GM12891 (cell line): ENCODE measurements at regions not wholly inside any gene's neighbourhood (a gene's known extent, or its start where the extent isn't known, plus 50 kb on each side); places are given as distances from the start of the nearest gene placed in this dataset.

ENCODE experiments used
- DNase-seq: peaks from one replicate; pipeline ENCODE4 v3.0.0; 2011; ENCODE audit warnings: low spot score; ENCODE audit not compliant: insufficient read length
- FAIRE-seq: peaks from 2 replicates; lab custom pipeline; 2011; peaks lifted over from hg19 to GRCh38; lab: Jason Lieb, UNC
- PAX5 ChIP-seq: IDR thresholded peaks from 2 replicates; pipeline ENCODE4 v1.6.1; 2011; ENCODE audit warnings: low read length, moderate library complexity, mild to moderate bottlenecking; ENCODE audit not compliant: insufficient read depth, severe bottlenecking
- POLR2A ChIP-seq: IDR thresholded peaks from 2 replicates; pipeline ENCODE4 v1.6.1; 2011; ENCODE audit warnings: low read depth, low read length, control low read depth
- POLR2AphosphoS5 ChIP-seq: IDR thresholded peaks from 2 replicates; pipeline ENCODE4 v1.6.1; 2011; ENCODE audit warnings: low read depth, low read length, control low read depth
- POU2F2 ChIP-seq: IDR thresholded peaks from 2 replicates; pipeline ENCODE4 v1.6.1; 2011; ENCODE audit warnings: low read depth, mild to moderate bottlenecking, control low read depth, low read length, moderate library complexity
- SPI1 ChIP-seq: IDR thresholded peaks from 2 replicates; pipeline ENCODE4 v1.6.1; 2011; ENCODE audit warnings: low read depth, low read length, control low read depth
- TAF1 ChIP-seq: IDR thresholded peaks from 2 replicates; pipeline ENCODE4 v1.6.1; 2011; ENCODE audit warnings: low read depth, low read length, control low read depth

- no peak for TF ChIP-seq POU2F2
- 0 out of 2 replicates have a peak, but pooled peaks have one; percentile 9 for TF ChIP-seq SPI1
- FAIRE-seq (no peak), DNase-seq (no peak)
Observed at GRCh38 chr3:150097588-150097890, 126.8 kb upstream of the PFN2 start.

GRCh38 chr3:150096700-150097587, 126.2 kb upstream of the PFN2 start:
- no peak for FAIRE-seq

GRCh38 chr3:150094150-150094933, 123.6 kb upstream of the PFN2 start:
- no peak for FAIRE-seq
- no peak for DNase-seq
- no peak for TF ChIP-seq POLR2A
- no peak for TF ChIP-seq POLR2AphosphoS5
- no peak for TF ChIP-seq POU2F2
- no peak for TF ChIP-seq SPI1
- no peak for TF ChIP-seq TAF1
- no peak for TF ChIP-seq PAX5

More at GRCh38 chr3:150096700-150097587, 126.2 kb upstream of the PFN2 start:
- TF ChIP-seq SPI1: no peak
- TF ChIP-seq PAX5: no peak
- TF ChIP-seq TAF1: no peak
- no peak for TF ChIP-seq POLR2AphosphoS5
- no peak for TF ChIP-seq POLR2A
- TF ChIP-seq POU2F2: no peak
- no peak for DNase-seq

GRCh38 chr3:150091626-150092025, 120.9 kb upstream of the PFN2 start:
- no peak for DNase-seq
- TF ChIP-seq POU2F2 (no peak), SPI1 (no peak), TAF1 (no peak), PAX5 (no peak), POLR2A (no peak), POLR2AphosphoS5 (no peak)
- no peak for FAIRE-seq

GRCh38 chr3:150090877-150091276, 120.2 kb upstream of the PFN2 start:
- DNase-seq (no peak), FAIRE-seq (no peak)
- no peak for TF ChIP-seq PAX5
- no peak for TF ChIP-seq SPI1
- no peak for TF ChIP-seq POLR2A
- no peak for TF ChIP-seq TAF1
- no peak for TF ChIP-seq POU2F2

GRCh38 chr3:150090006-150090405, 119.3 kb upstream of the PFN2 start:
- DNase-seq: no peak
- FAIRE-seq: no peak
- no peak for TF ChIP-seq POLR2A
- TF ChIP-seq TAF1: no peak
- no peak for TF ChIP-seq SPI1

- FAIRE-seq: no peak
- no peak for TF ChIP-seq TAF1
- no peak for TF ChIP-seq SPI1
- TF ChIP-seq PAX5: no peak
- TF ChIP-seq POLR2A: no peak
- TF ChIP-seq POLR2AphosphoS5: no peak
- TF ChIP-seq POU2F2: no peak
- no peak for DNase-seq
Observed at GRCh38 chr3:150084128-150084527, 113.4 kb upstream of the PFN2 start.

GRCh38 chr3:150083655-150084042, 113.0 kb upstream of the PFN2 start:
- DNase-seq (no peak), FAIRE-seq (no peak)
- TF ChIP-seq POLR2A (no peak), POU2F2 (no peak), POLR2AphosphoS5 (no peak)

- DNase-seq: no peak
- TF ChIP-seq SPI1 (no peak), TAF1 (no peak), POLR2A (no peak), POLR2AphosphoS5 (no peak), PAX5 (no peak), POU2F2 (no peak)
- FAIRE-seq: no peak
Observed at GRCh38 chr3:150082898-150083654, 112.4 kb upstream of the PFN2 start.
